Tibial artery (tissue), 4 donors: ENCODE measurements at regions not wholly inside any gene's neighbourhood (a gene's known extent, or its start where the extent isn't known, plus 50 kb on each side); places are given as distances from the start of the nearest gene placed in this dataset.

Experiments
- DNase-seq, 2 donors: peaks; one replicate each; pipeline ENCODE4 v3.0.0-alpha.2; 2019
- H3K27ac ChIP-seq, 2 donors: fragments of 200-600 bp; sonication (generic) in 1 of 2; 1 replicate in 1 of 2; 2 replicates in 1 of 2; pipeline ENCODE4 v1.5.1; 2018 to 2019; ENCODE audit warnings: mild to moderate bottlenecking in 1 of 2
- H3K27me3 ChIP-seq, 2 donors: fragments of 200-600 bp; sonication (generic) in 1 of 2; one replicate each; pipeline versions ENCODE4 v1.5.1 to v1.6.0; 2016 to 2019
- H3K36me3 ChIP-seq, 3 donors: fragments of 200-600 bp; sonication (generic) in 2 of 3; one replicate each; pipeline ENCODE4 v1.5.1; 2016 to 2019; ENCODE audit warnings: mild to moderate bottlenecking in 2 of 3
- H3K4me1 ChIP-seq, 4 donors: fragments of 200-600 bp; sonication (generic) in 2 of 4; 1 replicate in 3 of 4; 2 replicates in 1 of 4; pipeline ENCODE4 v1.5.1; 2016 to 2019
- H3K4me3 ChIP-seq, 2 donors: fragments of 200-600 bp; sonication (generic) in 1 of 2; 1 replicate in 1 of 2; 2 replicates in 1 of 2; pipeline ENCODE4 v1.5.1; 2018 to 2019; ENCODE audit warnings: mild to moderate bottlenecking in 2 of 2
- H3K9me3 ChIP-seq, 3 donors: fragments of 200-600 bp; sonication (generic) in 1 of 3; one replicate each; pipeline ENCODE4 v1.5.1; 2016 to 2019
- intact Hi-C: fragments of 100-400 bp; cut with DNase I; formaldehyde crosslinking; loops from one replicate; pipeline ENCODE4 v1.15.0; 2023; ENCODE audit warnings: low total_unique reads
- TF ChIP-seq, protein P1 (sequence below), 2 experiments: fragments of 200-600 bp in 1 of 2; fragments of 450-650 bp in 1 of 2; IDR thresholded peaks; one replicate each; pipeline ENCODE4 v1.5.1; 2017 to 2019; ENCODE audit warnings: antibody characterized with exemption in 2 of 2, mild to moderate bottlenecking in 1 of 2, moderate library complexity in 1 of 2

GRCh38 chr17:62882284-62882683 lies 74.2 kb upstream of the MARCHF10 start:
- no peak for DNase-seq
- intact Hi-C loops, result no loop called here

GRCh38 chr17:62880120-62880519 lies 72.0 kb upstream of the MARCHF10 start:
- Histone ChIP-seq H3K9me3 (no peaks in the 10 kb centered on the region), H3K27me3 (no peaks in the 10 kb centered on the region), H3K4me3 (no peak overlapping the region), H3K36me3 (no peaks in the 10 kb centered on the region), H3K4me1 (no peaks in the 10 kb centered on the region), H3K27ac (no peak overlapping the region)
- intact Hi-C loops, result no loop called here
- no peak for DNase-seq
- TF ChIP-seq, protein P1, sequence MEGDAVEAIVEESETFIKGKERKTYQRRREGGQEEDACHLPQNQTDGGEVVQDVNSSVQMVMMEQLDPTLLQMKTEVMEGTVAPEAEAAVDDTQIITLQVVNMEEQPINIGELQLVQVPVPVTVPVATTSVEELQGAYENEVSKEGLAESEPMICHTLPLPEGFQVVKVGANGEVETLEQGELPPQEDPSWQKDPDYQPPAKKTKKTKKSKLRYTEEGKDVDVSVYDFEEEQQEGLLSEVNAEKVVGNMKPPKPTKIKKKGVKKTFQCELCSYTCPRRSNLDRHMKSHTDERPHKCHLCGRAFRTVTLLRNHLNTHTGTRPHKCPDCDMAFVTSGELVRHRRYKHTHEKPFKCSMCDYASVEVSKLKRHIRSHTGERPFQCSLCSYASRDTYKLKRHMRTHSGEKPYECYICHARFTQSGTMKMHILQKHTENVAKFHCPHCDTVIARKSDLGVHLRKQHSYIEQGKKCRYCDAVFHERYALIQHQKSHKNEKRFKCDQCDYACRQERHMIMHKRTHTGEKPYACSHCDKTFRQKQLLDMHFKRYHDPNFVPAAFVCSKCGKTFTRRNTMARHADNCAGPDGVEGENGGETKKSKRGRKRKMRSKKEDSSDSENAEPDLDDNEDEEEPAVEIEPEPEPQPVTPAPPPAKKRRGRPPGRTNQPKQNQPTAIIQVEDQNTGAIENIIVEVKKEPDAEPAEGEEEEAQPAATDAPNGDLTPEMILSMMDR (IDR thresholded peaks at IDR 0.05), result no peak

More at GRCh38 chr17:62882284-62882683, 74.2 kb upstream of the MARCHF10 start:
- Histone ChIP-seq H3K4me3 (no peak overlapping the region), H3K27me3 (no peaks in the 10 kb centered on the region), H3K4me1 (no peaks in the 10 kb centered on the region), H3K27ac (no peak overlapping the region), H3K36me3 (no peaks in the 10 kb centered on the region), H3K9me3 (no peaks in the 10 kb centered on the region)
- TF ChIP-seq, protein P1 (IDR thresholded peaks at IDR 0.05), result no peak

GRCh38 chr17:62876673-62877405 lies 68.7 kb upstream of the MARCHF10 start:
- H3K4me1 ChIP-seq, result no peaks in the 10 kb centered on the region
- H3K27ac ChIP-seq, result no peak overlapping the region
- H3K27me3 ChIP-seq, result peaks cover 0 to 2% of the 10 kb centered on the region in 2 donors
- no peaks in the 10 kb centered on the region for H3K9me3 ChIP-seq
- intact Hi-C loops, result no loop called here
- no peak overlapping the region for H3K4me3 ChIP-seq
- DNase-seq, result no peak
- TF ChIP-seq, protein P1 (IDR thresholded peaks at IDR 0.05), result no peak
- H3K36me3 ChIP-seq, result no peaks in the 10 kb centered on the region

DNA sequence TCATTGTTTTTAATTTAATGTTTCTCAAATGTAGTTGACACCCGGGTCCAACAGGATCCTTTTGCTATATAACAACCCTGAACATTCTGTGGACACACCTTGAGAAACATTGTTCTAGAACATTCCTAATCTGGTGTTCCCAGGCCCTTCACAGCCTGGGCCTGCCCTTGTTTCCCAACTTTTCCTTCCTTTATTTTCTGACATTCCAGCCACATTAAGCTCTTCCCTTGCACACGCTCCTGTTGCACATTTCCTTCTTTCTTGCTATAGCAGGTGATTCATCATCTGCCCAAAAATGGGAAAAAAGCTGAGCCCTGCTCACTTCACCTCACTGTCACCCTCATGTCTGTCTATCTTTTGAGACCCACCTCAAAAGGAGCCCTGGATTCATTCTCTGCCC lies 67.9 kb upstream of the MARCHF10 start:
- Histone ChIP-seq H3K9me3 (no peaks in the 10 kb centered on the region), H3K4me3 (no peak overlapping the region), H3K4me1 (no peaks in the 10 kb centered on the region), H3K36me3 (no peaks in the 10 kb centered on the region), H3K27me3 (peaks cover 0 to 2% of the 10 kb centered on the region in 2 donors), H3K27ac (no peak overlapping the region)
- intact Hi-C loops, result no loop called here
- TF ChIP-seq, protein P1 (IDR thresholded peaks at IDR 0.05), result no peak
- DNase-seq, result no peak

- peaks cover 0 to 2% of the 10 kb centered on the region in 2 donors for H3K27me3 ChIP-seq
- H3K36me3 ChIP-seq, result no peaks in the 10 kb centered on the region
- no peak for DNase-seq
- intact Hi-C loops, result no loop called here
- no peaks in the 10 kb centered on the region for H3K4me1 ChIP-seq
- TF ChIP-seq, protein P1 (IDR thresholded peaks at IDR 0.05), result no peak
- H3K9me3 ChIP-seq, result no peaks in the 10 kb centered on the region
- no peak overlapping the region for H3K4me3 ChIP-seq
- H3K27ac ChIP-seq, result no peak overlapping the region
Measured at GRCh38 chr17:62875296-62875695, 67.2 kb upstream of the MARCHF10 start.
